KG1 (cell line): ENCODE measurements at regions not wholly inside any gene's neighbourhood (a gene's known extent, or its start where the extent isn't known, plus 50 kb on each side); places are given as distances from the start of the nearest gene placed in this dataset.
"Not testable (repeated sequence)": the region's sequence is repeated elsewhere in the genome, so short reads cannot be mapped to it uniquely, and the experiment has no call there.

ENCODE experiments used
- DNase-seq: peaks from one replicate; lab custom pipeline; 2025; lab: John Stamatoyannopoulos, UW

DNA sequence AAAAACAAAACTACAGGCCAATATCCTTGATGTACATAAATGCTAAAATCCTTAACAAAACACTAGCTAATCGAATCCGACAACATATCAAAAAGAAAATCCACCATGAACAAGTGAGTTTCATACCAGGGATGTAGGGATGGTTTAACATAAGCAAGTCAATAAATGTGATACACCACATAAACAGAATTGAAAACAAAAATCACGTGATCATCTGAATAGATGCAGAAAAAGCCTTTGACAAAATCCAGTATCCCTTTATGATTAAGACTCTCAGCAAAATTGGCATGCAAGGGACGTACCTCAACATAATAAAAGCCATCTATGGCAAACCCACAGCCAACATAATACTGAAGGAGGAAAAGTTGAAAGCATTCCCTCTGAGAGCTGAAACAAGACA, 466.1 kb downstream of the BRINP3 start:
- no peak for DNase-seq

GRCh38 chr1:190019151-190019550, 458.5 kb downstream of the BRINP3 start:
- DNase-seq = not testable (repeated sequence)

DNA sequence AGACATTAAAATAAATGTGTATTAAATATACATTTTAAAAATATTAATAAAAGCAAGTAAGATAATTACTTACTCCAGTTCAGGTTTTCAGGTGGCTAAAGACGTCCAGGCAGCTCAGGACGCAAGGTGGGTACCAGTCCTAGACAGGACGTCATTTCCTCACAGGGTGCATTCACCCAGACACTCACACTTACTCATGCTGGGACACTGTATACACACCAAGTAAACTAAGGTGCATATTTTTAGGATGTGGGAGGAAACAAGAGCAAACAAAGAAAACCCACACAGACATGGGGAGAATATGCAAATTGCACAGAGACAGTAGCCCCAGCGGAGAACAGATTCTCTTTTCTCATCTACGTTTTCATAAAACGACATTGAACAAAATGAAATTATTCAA, 457.9 kb downstream of the BRINP3 start:
- DNase-seq = no peak

GRCh38 chr1:190022709-190023108, 455.0 kb downstream of the BRINP3 start:
- DNase-seq = no peak

DNA sequence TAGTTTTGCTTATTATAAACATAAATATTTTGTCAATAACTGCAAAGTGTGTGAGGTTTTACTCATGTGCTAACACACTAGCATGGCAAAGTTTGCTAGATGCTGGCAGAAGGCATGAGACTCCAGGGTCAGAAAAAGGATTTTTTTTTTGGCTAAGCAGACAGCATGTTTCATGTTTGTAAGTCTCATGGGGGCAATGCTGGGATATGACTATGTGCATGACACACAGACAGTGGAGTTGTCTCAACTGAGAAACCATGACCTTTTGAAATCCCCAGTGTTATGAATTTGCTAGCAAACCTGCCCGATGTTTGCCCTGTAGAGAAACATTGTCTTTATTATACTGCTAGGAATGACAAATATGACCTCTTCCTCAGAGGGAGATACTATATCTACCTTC, 448.2 kb downstream of the BRINP3 start:
- no peak for DNase-seq

DNA sequence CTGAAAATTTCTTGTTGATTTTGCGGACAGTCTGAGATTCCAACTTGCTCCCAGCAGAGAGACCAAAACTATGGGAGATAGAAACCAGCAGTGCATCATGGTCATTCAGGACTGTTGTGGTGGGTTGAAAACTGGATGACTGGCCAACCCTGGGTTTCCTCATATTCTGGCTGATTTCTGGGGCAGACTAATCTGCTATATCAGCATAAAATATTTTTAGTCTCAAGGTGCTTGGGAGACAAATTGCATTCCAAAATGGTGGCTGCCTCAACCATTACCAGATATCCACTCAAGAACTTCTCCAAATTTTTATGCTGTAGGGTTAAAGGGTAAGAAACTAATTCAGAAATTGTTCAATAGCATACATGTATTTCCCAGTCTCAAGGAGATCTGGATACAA, 434.0 kb downstream of the BRINP3 start:
- DNase-seq = no peak

GRCh38 chr1:190046231-190046630, 431.4 kb downstream of the BRINP3 start:
- no peak for DNase-seq
